ENCODE measurements at regions not wholly inside any gene's neighbourhood (a gene's known extent, or its start where the extent isn't known, plus 50 kb on each side); places are given as distances from the start of the nearest gene placed in this dataset.

GRCh38 chr22:48118654-48119053 is 1356.2 kb downstream of the TBC1D22A start:
- no peak for DNase-seq (ENCODE audit: low read depth in 2 of 3, low spot score in 2 of 3)

- DNase-seq (ENCODE audit: low read depth in 2 of 3, low spot score in 2 of 3), result no peak
These were observed 1354.4 kb downstream of the TBC1D22A start for GRCh38 chr22:48116871-48117270.

- peak in 2 of 3 donors; percentile 48 to 65 for DNase-seq (ENCODE audit: low read depth in 2 of 3, low spot score in 2 of 3)
These were observed 1350.5 kb downstream of the TBC1D22A start for GRCh38 chr22:48112687-48113521.

GRCh38 chr22:48106715-48107259 is 1344.3 kb downstream of the TBC1D22A start:
- DNase-seq (ENCODE audit: low read depth in 2 of 3, low spot score in 2 of 3), result no peak

GRCh38 chr22:48106215-48106614 is 1343.8 kb downstream of the TBC1D22A start:
- DNase-seq (ENCODE audit: low read depth in 2 of 3, low spot score in 2 of 3), result no peak

- no peak for DNase-seq (ENCODE audit: low read depth in 2 of 3, low spot score in 2 of 3)
These were observed 1342.8 kb downstream of the TBC1D22A start for GRCh38 chr22:48105259-48105658.

- DNase-seq (ENCODE audit: low read depth in 2 of 3, low spot score in 2 of 3), result no peak
These were observed 1342.3 kb downstream of the TBC1D22A start for GRCh38 chr22:48104766-48105165.

- DNase-seq (ENCODE audit: low read depth in 2 of 3, low spot score in 2 of 3), result no peak
These were observed 1341.8 kb downstream of the TBC1D22A start for GRCh38 chr22:48104102-48104738.

- DNase-seq (ENCODE audit: low read depth in 2 of 3, low spot score in 2 of 3), result no peak
These were observed 1340.9 kb downstream of the TBC1D22A start for GRCh38 chr22:48103126-48103875.

GRCh38 chr22:48102581-48102980 is 1340.1 kb downstream of the TBC1D22A start:
- DNase-seq (ENCODE audit: low read depth in 2 of 3, low spot score in 2 of 3), result no peak

- no peak for DNase-seq (ENCODE audit: low read depth in 2 of 3, low spot score in 2 of 3)
These were observed 1339.3 kb downstream of the TBC1D22A start for GRCh38 chr22:48101704-48102103.

- DNase-seq (ENCODE audit: low read depth in 2 of 3, low spot score in 2 of 3), result no peak
These were observed 1338.4 kb downstream of the TBC1D22A start for GRCh38 chr22:48100685-48101417.

- DNase-seq (ENCODE audit: low read depth in 2 of 3, low spot score in 2 of 3), result no peak
These were observed 1337.2 kb downstream of the TBC1D22A start for GRCh38 chr22:48099671-48100070.

- DNase-seq (ENCODE audit: low read depth in 2 of 3, low spot score in 2 of 3), result no peak
These were observed 1336.8 kb downstream of the TBC1D22A start for GRCh38 chr22:48099251-48099650.

- DNase-seq (ENCODE audit: low read depth in 2 of 3, low spot score in 2 of 3), result no peak
These were observed 1336.4 kb downstream of the TBC1D22A start for GRCh38 chr22:48098921-48099245.

GRCh38 chr22:48098243-48098920 is 1335.9 kb downstream of the TBC1D22A start:
- peak in 2 of 3 donors; percentile 88 to 95 for DNase-seq (ENCODE audit: low read depth in 2 of 3, low spot score in 2 of 3)

GRCh38 chr22:48097723-48098122 is 1335.3 kb downstream of the TBC1D22A start:
- DNase-seq (ENCODE audit: low read depth in 2 of 3, low spot score in 2 of 3), result no peak

GRCh38 chr22:48096851-48097665 is 1334.6 kb downstream of the TBC1D22A start:
- DNase-seq (ENCODE audit: low read depth in 2 of 3, low spot score in 2 of 3), result no peak

- DNase-seq (ENCODE audit: low read depth in 2 of 3, low spot score in 2 of 3), result no peak
These were observed 1334.0 kb downstream of the TBC1D22A start for GRCh38 chr22:48096411-48096810.

Data from hematopoietic multipotent progenitor cell (in vitro differentiated cells).